GM12865 (cell line): ENCODE measurements at regions not wholly inside any gene's neighbourhood (a gene's known extent, or its start where the extent isn't known, plus 50 kb on each side); places are given as distances from the start of the nearest gene placed in this dataset.
"Not testable (repeated sequence)": the region's sequence is repeated elsewhere in the genome, so short reads cannot be mapped to it uniquely, and the experiment has no call there.

Experiments
- DNase-seq: peaks from one replicate; pipeline ENCODE4 v3.0.0; 2010; ENCODE audit warnings: low read depth
- H3K4me3 ChIP-seq: 2 replicates; pipeline ENCODE4 v1.5.1; 2011; ENCODE audit warnings: mild to moderate bottlenecking, low read depth, low read length, control low read depth
- CTCF ChIP-seq: IDR thresholded peaks from 2 replicates; pipeline ENCODE4 v1.5.1; 2011; ENCODE audit warnings: low read length, control low read depth, low read depth, inconsistent platforms; ENCODE audit not compliant: insufficient read depth; ENCODE audit errors: missing control alignments

DNA sequence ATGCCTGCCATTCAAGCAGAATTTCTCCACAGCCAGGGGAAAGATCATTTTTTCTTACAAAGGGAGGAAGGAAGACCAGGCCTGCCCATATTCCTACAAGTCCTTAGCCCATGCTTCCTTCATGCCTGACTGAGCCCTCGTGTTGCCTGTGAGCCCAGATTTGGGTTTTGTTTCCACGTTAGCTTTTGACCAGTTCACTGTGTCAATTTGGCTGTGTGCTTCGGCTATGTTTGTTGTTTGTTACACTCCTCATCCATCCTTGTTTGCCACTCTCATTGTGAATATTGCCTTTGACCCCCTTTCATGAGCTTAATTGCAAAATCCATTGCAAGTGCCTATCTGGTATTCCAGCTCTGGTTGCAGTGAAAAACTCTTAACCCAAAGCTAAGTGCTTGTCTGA, 84.7 kb upstream of the RIOK2 start:
- no peak overlapping the region for H3K4me3 ChIP-seq
- DNase-seq: no peak
- no peak for TF ChIP-seq CTCF

DNA sequence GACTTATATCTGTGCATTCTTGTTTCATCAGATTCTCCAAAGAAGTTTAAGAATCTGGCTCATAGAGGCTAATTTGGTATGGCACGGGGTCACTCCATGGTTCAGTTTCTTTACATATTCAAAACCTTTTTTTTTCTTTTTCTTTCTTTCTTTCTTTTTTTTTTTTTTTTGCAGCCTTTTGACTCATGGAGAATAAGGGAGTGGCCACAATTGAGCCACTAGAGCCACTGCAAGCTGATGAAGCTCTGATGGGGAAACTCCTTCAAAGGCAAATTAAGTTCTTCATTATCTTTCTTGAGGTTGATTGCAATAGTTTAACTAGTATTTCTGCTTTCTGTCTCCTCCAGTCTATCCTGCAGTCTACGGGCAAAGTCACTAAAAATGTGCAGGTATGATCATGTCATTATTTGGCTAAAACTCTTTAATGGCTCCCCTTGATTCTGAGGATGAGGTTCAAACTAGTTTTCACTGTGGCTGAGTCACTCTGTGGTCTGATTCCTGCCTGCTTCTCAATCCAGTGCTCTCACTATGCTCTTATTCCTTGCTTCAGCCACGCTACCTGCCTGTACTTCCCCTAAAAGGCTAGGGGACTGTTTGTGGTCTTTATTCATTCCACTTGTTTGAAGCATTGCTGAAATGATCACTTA, 93.5 kb upstream of the RIOK2 start:
- no peak for TF ChIP-seq CTCF
- DNase-seq: no peak
- no peak overlapping the region for H3K4me3 ChIP-seq

- no peak for DNase-seq
- no peak for TF ChIP-seq CTCF
- H3K4me3 ChIP-seq: no peak overlapping the region
Measured at GRCh38 chr5:97281257-97281656, 98.2 kb upstream of the RIOK2 start.

DNA sequence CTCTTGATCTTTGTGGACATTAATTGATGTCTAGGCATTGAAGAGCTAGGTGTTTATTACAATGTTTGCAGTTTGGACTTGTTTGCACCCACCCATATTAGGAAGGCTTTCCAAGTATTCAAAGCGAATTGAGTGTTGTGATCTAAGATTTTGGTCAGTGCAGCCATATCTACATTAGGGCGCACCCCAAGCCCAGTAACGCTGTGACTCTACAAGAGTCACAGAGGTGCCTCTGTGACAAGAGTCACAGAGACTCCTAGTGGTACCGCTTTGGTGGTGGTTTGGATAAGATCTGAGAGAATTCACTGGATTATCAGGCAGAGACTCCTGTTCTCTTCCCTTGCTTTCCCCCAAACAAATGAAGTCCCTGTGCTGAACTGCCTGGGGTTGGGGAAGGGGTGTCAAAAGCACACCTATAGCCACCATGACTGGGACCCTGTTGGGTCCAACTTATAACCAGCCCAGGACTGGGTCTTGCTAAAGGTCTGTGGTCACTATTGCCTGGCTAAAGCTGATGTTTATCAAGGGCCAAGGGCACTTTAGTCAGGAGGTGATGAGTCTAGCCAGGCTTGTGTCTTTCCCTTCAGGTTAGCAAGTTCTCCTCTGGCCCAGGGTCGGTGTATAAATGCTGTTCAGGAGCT, 114.1 kb upstream of the RIOK2 start:
- H3K4me3 ChIP-seq: no peak overlapping the region
- peak; percentile 65 for DNase-seq
- peak; percentile 65 for TF ChIP-seq CTCF

- no peak for DNase-seq
- no peak for TF ChIP-seq CTCF
- H3K4me3 ChIP-seq: no peak overlapping the region
Measured at GRCh38 chr5:97297704-97298091, 114.7 kb upstream of the RIOK2 start.

DNA sequence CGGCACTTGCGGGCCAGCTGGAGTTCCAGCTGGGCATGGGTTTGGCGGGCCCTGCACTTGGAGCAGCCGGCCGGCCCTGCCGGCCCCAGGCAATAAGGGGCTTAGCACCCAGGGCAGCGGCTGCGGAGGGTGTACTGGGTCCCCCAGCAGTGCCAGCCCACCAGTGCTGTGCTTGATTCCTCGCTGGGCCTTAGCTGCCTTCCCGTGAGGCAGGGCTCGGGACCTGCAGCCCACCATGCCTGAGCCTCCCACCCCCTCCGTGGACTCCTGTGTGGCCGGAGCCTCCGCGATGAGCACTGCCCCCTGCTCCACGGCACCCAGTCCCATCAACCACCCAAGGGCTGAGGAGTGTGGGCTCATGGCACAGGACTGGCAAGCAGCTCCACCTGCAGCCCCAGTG, 118.1 kb upstream of the RIOK2 start:
- not testable (repeated sequence) for H3K4me3 ChIP-seq, DNase-seq

DNA sequence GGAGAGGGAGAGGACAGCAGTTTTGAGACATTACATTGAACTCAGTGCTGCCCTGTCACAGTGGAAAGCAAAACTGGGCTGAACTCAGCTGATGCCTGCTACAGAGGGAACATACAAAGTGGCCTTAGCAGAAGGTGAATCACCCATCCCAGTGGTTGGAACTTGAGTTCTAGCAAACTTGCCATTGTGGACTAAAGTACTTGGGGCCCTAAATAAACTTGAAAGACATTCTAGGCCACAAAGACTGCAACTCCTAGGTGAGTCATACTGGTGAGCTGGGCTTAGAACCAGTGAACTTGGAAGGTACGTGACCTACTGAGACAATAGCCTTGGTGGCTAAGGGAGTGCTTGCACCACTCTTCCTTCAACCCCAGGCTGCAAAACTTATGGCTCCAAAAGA, 155.7 kb upstream of the RIOK2 start:
- no peak for TF ChIP-seq CTCF
- no peak overlapping the region for H3K4me3 ChIP-seq
- no peak for DNase-seq
